ENCODE measurements at regions not wholly inside any gene's neighbourhood (a gene's known extent, or its start where the extent isn't known, plus 50 kb on each side); places are given as distances from the start of the nearest gene placed in this dataset.

DNA sequence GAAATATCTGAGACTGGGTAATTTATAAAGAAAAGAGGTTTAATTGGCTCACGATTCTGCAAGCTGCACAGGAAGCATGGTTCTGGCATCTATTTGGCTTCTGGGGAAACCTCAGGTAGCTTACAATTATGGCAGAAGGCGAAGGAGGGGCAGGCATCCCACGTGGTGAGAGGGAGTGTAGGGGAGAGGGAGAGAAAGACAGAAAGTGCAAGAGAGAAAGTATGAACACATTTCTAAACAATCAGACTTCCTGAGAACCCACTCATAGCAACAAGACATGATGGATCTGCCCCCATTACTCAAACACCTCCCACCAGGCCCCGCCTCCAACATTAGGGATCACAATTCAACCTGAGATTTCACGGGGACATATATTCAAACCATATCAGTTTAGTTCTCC lies 107.4 kb downstream of the PERP start:
- no peak for TF ChIP-seq POLR2A (IDR thresholded peaks at IDR 0.05)
- TF ChIP-seq POLR2AphosphoS5 (IDR thresholded peaks at IDR 0.05): no peak
- TF ChIP-seq, protein P1, sequence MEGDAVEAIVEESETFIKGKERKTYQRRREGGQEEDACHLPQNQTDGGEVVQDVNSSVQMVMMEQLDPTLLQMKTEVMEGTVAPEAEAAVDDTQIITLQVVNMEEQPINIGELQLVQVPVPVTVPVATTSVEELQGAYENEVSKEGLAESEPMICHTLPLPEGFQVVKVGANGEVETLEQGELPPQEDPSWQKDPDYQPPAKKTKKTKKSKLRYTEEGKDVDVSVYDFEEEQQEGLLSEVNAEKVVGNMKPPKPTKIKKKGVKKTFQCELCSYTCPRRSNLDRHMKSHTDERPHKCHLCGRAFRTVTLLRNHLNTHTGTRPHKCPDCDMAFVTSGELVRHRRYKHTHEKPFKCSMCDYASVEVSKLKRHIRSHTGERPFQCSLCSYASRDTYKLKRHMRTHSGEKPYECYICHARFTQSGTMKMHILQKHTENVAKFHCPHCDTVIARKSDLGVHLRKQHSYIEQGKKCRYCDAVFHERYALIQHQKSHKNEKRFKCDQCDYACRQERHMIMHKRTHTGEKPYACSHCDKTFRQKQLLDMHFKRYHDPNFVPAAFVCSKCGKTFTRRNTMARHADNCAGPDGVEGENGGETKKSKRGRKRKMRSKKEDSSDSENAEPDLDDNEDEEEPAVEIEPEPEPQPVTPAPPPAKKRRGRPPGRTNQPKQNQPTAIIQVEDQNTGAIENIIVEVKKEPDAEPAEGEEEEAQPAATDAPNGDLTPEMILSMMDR (IDR thresholded peaks at IDR 0.05 in 8 of 11, conservative IDR thresholded peaks at IDR 0.05 in 3 of 11): no peak
